ENCODE measurements at regions not wholly inside any gene's neighbourhood (a gene's known extent, or its start where the extent isn't known, plus 50 kb on each side); places are given as distances from the start of the nearest gene placed in this dataset.
"Not testable (repeated sequence)": the region's sequence is repeated elsewhere in the genome, so short reads cannot be mapped to it uniquely, and the experiment has no call there.

DNA sequence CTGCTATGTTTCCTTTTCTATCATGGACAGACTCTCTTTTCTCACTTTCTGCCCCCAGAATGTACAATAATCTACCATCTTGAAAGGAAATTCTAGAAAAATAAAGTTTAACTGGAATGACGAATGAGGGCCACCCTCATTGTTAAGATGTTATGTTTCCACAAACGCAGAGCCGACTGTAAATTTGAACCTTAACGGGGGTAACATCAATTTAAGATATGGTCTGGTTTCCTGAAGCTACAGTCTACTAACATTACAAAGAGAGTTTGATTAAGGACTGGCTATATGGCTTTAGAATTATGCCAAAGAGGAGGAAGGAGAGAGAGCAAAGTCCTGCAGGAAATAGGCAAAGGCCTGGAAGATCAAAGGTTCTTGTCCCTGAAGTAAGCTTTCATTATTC, 227.2 kb downstream of the USP46 start:
- H3K4me1 Mint-ChIP-seq = no peaks in the 10 kb centered on the region

GRCh38 chr4:52442524-52442923, 216.6 kb downstream of the USP46 start:
- POLR2A ChIA-PET; DNase-seq; H3K4me1 Mint-ChIP-seq; intact Hi-C loops (cut with micrococcal nuclease); H3K27me3 Mint-ChIP-seq; H3K9me3 Mint-ChIP-seq; H3K27ac Mint-ChIP-seq; H3K4me3 Mint-ChIP-seq; H3K36me3 Mint-ChIP-seq (ENCODE audit: low read depth); CTCF ChIA-PET; ATAC-seq (ENCODE audit: low read depth): not testable (repeated sequence)

More for the DNA sequence above, 227.2 kb downstream of the USP46 start:
- intact Hi-C loops (cut with micrococcal nuclease) = no loop called here
- H3K9me3 Mint-ChIP-seq = no peaks in the 10 kb centered on the region
- DNase-seq (no peak), ATAC-seq (ENCODE audit: low read depth) (no peak)
- ChIA-PET POLR2A (no interaction called here), CTCF (no interaction called here)
- H3K36me3 Mint-ChIP-seq (ENCODE audit: low read depth) = no peaks in the 10 kb centered on the region
- no peak overlapping the region for H3K27ac Mint-ChIP-seq
- H3K27me3 Mint-ChIP-seq = peaks cover 4% of the 10 kb centered on the region
- H3K4me3 Mint-ChIP-seq = no peak overlapping the region
- TF ChIP-seq, protein P1, sequence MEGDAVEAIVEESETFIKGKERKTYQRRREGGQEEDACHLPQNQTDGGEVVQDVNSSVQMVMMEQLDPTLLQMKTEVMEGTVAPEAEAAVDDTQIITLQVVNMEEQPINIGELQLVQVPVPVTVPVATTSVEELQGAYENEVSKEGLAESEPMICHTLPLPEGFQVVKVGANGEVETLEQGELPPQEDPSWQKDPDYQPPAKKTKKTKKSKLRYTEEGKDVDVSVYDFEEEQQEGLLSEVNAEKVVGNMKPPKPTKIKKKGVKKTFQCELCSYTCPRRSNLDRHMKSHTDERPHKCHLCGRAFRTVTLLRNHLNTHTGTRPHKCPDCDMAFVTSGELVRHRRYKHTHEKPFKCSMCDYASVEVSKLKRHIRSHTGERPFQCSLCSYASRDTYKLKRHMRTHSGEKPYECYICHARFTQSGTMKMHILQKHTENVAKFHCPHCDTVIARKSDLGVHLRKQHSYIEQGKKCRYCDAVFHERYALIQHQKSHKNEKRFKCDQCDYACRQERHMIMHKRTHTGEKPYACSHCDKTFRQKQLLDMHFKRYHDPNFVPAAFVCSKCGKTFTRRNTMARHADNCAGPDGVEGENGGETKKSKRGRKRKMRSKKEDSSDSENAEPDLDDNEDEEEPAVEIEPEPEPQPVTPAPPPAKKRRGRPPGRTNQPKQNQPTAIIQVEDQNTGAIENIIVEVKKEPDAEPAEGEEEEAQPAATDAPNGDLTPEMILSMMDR (IDR thresholded peaks at IDR 0.05) = no peak

GRCh38 chr4:52472444-52472843, 186.7 kb downstream of the USP46 start:
- TF ChIP-seq, protein P1 (IDR thresholded peaks at IDR 0.05) = no peak
- ATAC-seq (ENCODE audit: low read depth) (no peak), DNase-seq (no peak)
- no peaks in the 10 kb centered on the region for H3K36me3 Mint-ChIP-seq (ENCODE audit: low read depth)
- H3K9me3 Mint-ChIP-seq = peaks cover 5% of the 10 kb centered on the region
- H3K27ac Mint-ChIP-seq = no peak overlapping the region
- POLR2A ChIA-PET = no interaction called here
- no peak overlapping the region for H3K4me3 Mint-ChIP-seq
- intact Hi-C loops (cut with micrococcal nuclease) = no loop called here
- H3K27me3 Mint-ChIP-seq = peaks cover 5% of the 10 kb centered on the region
- no peaks in the 10 kb centered on the region for H3K4me1 Mint-ChIP-seq
- CTCF ChIA-PET = no interaction called here

DNA sequence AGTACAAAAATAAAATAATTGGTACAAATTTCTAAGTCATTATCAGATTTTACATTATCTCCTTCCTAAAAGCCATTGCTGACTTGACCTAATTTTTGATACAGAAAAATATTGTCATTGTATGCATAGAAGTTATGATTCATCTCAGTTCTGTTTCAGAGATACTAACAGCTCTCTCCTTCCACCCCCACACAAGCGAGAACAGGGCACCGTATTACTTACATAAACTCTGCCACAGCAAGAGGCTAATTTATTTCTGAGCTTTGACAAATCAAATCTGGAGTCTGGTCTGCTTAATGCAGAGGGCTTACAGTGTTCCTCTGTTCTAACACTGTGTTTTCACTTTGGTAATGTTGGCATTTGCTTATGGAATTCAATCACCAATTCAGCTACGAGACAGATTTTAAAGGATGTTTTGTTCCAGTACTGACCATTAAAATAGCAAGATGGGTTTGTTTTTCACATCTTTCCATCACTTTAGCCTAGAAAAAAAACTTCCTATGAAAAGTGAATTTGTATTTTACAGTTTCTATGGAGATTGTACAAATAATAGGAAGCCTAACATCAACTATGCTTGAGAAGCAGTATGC, 181.8 kb downstream of the USP46 start:
- DNase-seq = no peak
- intact Hi-C loops (cut with micrococcal nuclease) = no loop called here
- POLR2A ChIA-PET = no interaction called here
- ATAC-seq (ENCODE audit: low read depth) = no peak
- Mint-ChIP-seq H3K27me3 (peaks cover 3% of the 10 kb centered on the region), H3K4me1 (no peaks in the 10 kb centered on the region), H3K36me3 (ENCODE audit: low read depth) (no peaks in the 10 kb centered on the region), H3K27ac (no peak overlapping the region), H3K9me3 (no peaks in the 10 kb centered on the region), H3K4me3 (no peak overlapping the region)
- CTCF ChIA-PET = no interaction called here
- TF ChIP-seq, protein P1 (IDR thresholded peaks at IDR 0.05) = no peak

- ATAC-seq (ENCODE audit: low read depth) = no peak
- intact Hi-C loops (cut with micrococcal nuclease) = no loop called here
- Mint-ChIP-seq H3K36me3 (ENCODE audit: low read depth) (no peaks in the 10 kb centered on the region), H3K27ac (no peak overlapping the region), H3K4me3 (no peak overlapping the region), H3K4me1 (no peaks in the 10 kb centered on the region), H3K27me3 (peaks cover 22% of the 10 kb centered on the region), H3K9me3 (no peaks in the 10 kb centered on the region)
- POLR2A ChIA-PET = no interaction called here
- TF ChIP-seq, protein P1 (IDR thresholded peaks at IDR 0.05) = no peak
- no peak for DNase-seq
- CTCF ChIA-PET = no interaction called here
Measured at GRCh38 chr4:52483186-52483890, 175.8 kb downstream of the USP46 start.
